IPS-18a (cell line): ENCODE measurements at regions not wholly inside any gene's neighbourhood (a gene's known extent, or its start where the extent isn't known, plus 50 kb on each side); places are given as distances from the start of the nearest gene placed in this dataset.
"Not testable (repeated sequence)": the region's sequence is repeated elsewhere in the genome, so short reads cannot be mapped to it uniquely, and the experiment has no call there.

Source experiments
- H3K27ac ChIP-seq: one replicate; pipeline ENCODE4 v1.5.1; 2013; ENCODE audit warnings: low read length
- H3K27me3 ChIP-seq: one replicate; pipeline ENCODE4 v1.6.1; 2013; ENCODE audit warnings: mild to moderate bottlenecking, low read length; ENCODE audit not compliant: control insufficient read depth, insufficient read depth
- H3K36me3 ChIP-seq: one replicate; pipeline ENCODE4 v1.6.1; 2013; ENCODE audit warnings: low read depth, low read length; ENCODE audit not compliant: control insufficient read depth
- H3K4me1 ChIP-seq: one replicate; pipeline ENCODE4 v1.6.1; 2013; ENCODE audit warnings: low read depth, low read length; ENCODE audit not compliant: control insufficient read depth
- H3K4me3 ChIP-seq: one replicate; pipeline ENCODE4 v1.5.1; 2013; ENCODE audit warnings: low read length
- H3K9ac ChIP-seq: one replicate; pipeline ENCODE4 v1.6.1; 2013; ENCODE audit warnings: mild to moderate bottlenecking, low read length, moderate library complexity
- H3K9me3 ChIP-seq: one replicate; pipeline ENCODE4 v1.6.1; 2013; ENCODE audit warnings: low read depth, low read length; ENCODE audit not compliant: control insufficient read depth

GRCh38 chr2:116038758-116039157, 1596.3 kb downstream of the DPP10 start:
- not testable (repeated sequence) for H3K27ac ChIP-seq, H3K9me3 ChIP-seq, H3K4me3 ChIP-seq, H3K27me3 ChIP-seq, H3K4me1 ChIP-seq, H3K36me3 ChIP-seq, H3K9ac ChIP-seq

- no peaks in the 10 kb centered on the region for H3K36me3 ChIP-seq
- no peak overlapping the region for H3K4me3 ChIP-seq
- no peaks in the 10 kb centered on the region for H3K27me3 ChIP-seq
- no peaks in the 10 kb centered on the region for H3K9me3 ChIP-seq
- no peaks in the 10 kb centered on the region for H3K4me1 ChIP-seq
- no peak overlapping the region for H3K9ac ChIP-seq
- H3K27ac ChIP-seq, result no peak overlapping the region
These were observed 1600.1 kb downstream of the DPP10 start for GRCh38 chr2:116042530-116042929.

GRCh38 chr2:116057538-116057937, 1615.1 kb downstream of the DPP10 start:
- no peak overlapping the region for H3K27ac ChIP-seq
- H3K4me3 ChIP-seq, result no peak overlapping the region
- no peaks in the 10 kb centered on the region for H3K36me3 ChIP-seq
- no peaks in the 10 kb centered on the region for H3K4me1 ChIP-seq
- no peaks in the 10 kb centered on the region for H3K9me3 ChIP-seq
- no peaks in the 10 kb centered on the region for H3K27me3 ChIP-seq
- no peak overlapping the region for H3K9ac ChIP-seq

GRCh38 chr2:116061023-116061422, 1618.6 kb downstream of the DPP10 start:
- Histone ChIP-seq H3K4me1 (no peaks in the 10 kb centered on the region), H3K36me3 (no peaks in the 10 kb centered on the region), H3K27me3 (no peaks in the 10 kb centered on the region), H3K27ac (no peak overlapping the region), H3K9me3 (no peaks in the 10 kb centered on the region), H3K4me3 (no peak overlapping the region), H3K9ac (no peak overlapping the region)

DNA sequence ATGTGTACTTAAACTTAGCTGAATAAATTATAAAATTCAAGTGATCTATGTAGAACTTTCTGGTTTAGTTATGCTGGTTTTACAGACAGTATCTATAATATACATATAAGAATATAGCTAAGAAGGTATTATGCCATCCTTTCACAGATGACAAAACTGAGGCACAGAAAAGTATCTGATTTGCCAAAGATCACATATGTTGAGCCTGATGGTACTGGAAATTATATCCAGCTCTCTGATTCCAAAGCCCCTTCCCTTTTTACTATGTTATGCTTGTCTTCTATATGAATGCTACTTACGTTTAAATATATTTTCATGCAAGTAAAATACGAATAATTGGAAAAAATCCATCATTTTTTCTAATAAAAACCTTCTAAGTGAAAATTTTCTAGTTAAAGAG, 1631.3 kb downstream of the DPP10 start:
- Histone ChIP-seq H3K36me3 (no peaks in the 10 kb centered on the region), H3K27me3 (no peaks in the 10 kb centered on the region), H3K4me1 (no peaks in the 10 kb centered on the region), H3K9ac (no peak overlapping the region), H3K27ac (no peak overlapping the region), H3K9me3 (no peaks in the 10 kb centered on the region), H3K4me3 (no peak overlapping the region)

DNA sequence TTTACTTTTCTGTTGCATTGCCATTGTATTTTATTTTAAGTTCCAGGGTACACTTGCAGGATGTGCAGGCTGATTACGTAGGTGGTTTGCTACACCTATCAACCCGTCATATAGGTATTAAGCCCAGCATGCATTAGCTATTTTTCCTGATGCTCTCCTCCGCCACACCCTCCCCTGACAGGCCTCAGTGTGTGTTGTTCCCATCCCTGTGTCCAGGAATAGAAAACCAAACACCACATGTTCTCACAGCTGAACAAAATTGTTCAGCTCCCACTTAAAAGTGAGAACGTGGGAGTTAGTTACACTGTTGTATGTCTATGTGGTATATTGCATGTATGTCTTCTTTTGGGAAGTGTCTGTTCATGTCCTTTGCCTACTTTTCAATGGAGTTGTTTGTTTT, 1631.7 kb downstream of the DPP10 start:
- no peak overlapping the region for H3K9ac ChIP-seq
- H3K4me3 ChIP-seq, result no peak overlapping the region
- no peaks in the 10 kb centered on the region for H3K4me1 ChIP-seq
- no peaks in the 10 kb centered on the region for H3K36me3 ChIP-seq
- H3K27ac ChIP-seq, result no peak overlapping the region
- no peaks in the 10 kb centered on the region for H3K27me3 ChIP-seq
- no peaks in the 10 kb centered on the region for H3K9me3 ChIP-seq

- no peak overlapping the region for H3K27ac ChIP-seq
- H3K9me3 ChIP-seq, result no peaks in the 10 kb centered on the region
- H3K36me3 ChIP-seq, result no peaks in the 10 kb centered on the region
- no peak overlapping the region for H3K4me3 ChIP-seq
- no peaks in the 10 kb centered on the region for H3K4me1 ChIP-seq
- H3K27me3 ChIP-seq, result no peaks in the 10 kb centered on the region
- no peak overlapping the region for H3K9ac ChIP-seq
These were observed 1645.8 kb downstream of the DPP10 start for GRCh38 chr2:116088236-116088635.

GRCh38 chr2:116094196-116094595, 1651.8 kb downstream of the DPP10 start:
- no peak overlapping the region for H3K9ac ChIP-seq
- no peaks in the 10 kb centered on the region for H3K9me3 ChIP-seq
- no peaks in the 10 kb centered on the region for H3K27me3 ChIP-seq
- no peaks in the 10 kb centered on the region for H3K4me1 ChIP-seq
- no peak overlapping the region for H3K27ac ChIP-seq
- H3K4me3 ChIP-seq, result no peak overlapping the region
- H3K36me3 ChIP-seq, result no peaks in the 10 kb centered on the region

- Histone ChIP-seq H3K27ac (no peak overlapping the region), H3K4me3 (no peak overlapping the region), H3K36me3 (no peaks in the 10 kb centered on the region), H3K4me1 (no peaks in the 10 kb centered on the region), H3K27me3 (no peaks in the 10 kb centered on the region), H3K9ac (no peak overlapping the region), H3K9me3 (no peaks in the 10 kb centered on the region)
These were observed 1653.2 kb downstream of the DPP10 start for GRCh38 chr2:116095636-116096035.

GRCh38 chr2:116098049-116098448, 1655.6 kb downstream of the DPP10 start:
- Histone ChIP-seq H3K27ac (no peak overlapping the region), H3K9ac (no peak overlapping the region), H3K36me3 (no peaks in the 10 kb centered on the region), H3K27me3 (no peaks in the 10 kb centered on the region), H3K4me3 (no peak overlapping the region), H3K4me1 (no peaks in the 10 kb centered on the region), H3K9me3 (no peaks in the 10 kb centered on the region)

GRCh38 chr2:116109471-116109870, 1667.0 kb downstream of the DPP10 start:
- H3K4me1 ChIP-seq, result peaks cover 5% of the 10 kb centered on the region
- no peak overlapping the region for H3K27ac ChIP-seq
- no peaks in the 10 kb centered on the region for H3K27me3 ChIP-seq
- H3K4me3 ChIP-seq, result no peak overlapping the region
- H3K36me3 ChIP-seq, result no peaks in the 10 kb centered on the region
- H3K9ac ChIP-seq, result no peak overlapping the region
- H3K9me3 ChIP-seq, result no peaks in the 10 kb centered on the region

GRCh38 chr2:116117845-116118244, 1675.4 kb downstream of the DPP10 start:
- Histone ChIP-seq H3K9ac (no peak overlapping the region), H3K36me3 (no peaks in the 10 kb centered on the region), H3K4me3 (no peak overlapping the region), H3K9me3 (no peaks in the 10 kb centered on the region), H3K27me3 (no peaks in the 10 kb centered on the region), H3K4me1 (no peaks in the 10 kb centered on the region), H3K27ac (no peak overlapping the region)
